ENCODE measurements at regions not wholly inside any gene's neighbourhood (a gene's known extent, or its start where the extent isn't known, plus 50 kb on each side); places are given as distances from the start of the nearest gene placed in this dataset.
"Not testable (repeated sequence)": the region's sequence is repeated elsewhere in the genome, so short reads cannot be mapped to it uniquely, and the experiment has no call there.

- ATAC-seq: no peak
- intact Hi-C loops (cut with DNase I, micrococcal nuclease): no loop called here
- no peak for DNase-seq
Measured at GRCh38 chr7:32243687-32244290, 173.6 kb upstream of the PDE1C start.

- no peak for DNase-seq
- ATAC-seq: no peak
- intact Hi-C loops (cut with DNase I, micrococcal nuclease): no loop called here
Measured at GRCh38 chr7:32242436-32242835, 172.2 kb upstream of the PDE1C start.

GRCh38 chr7:32241636-32242035, 171.4 kb upstream of the PDE1C start:
- ATAC-seq (no peak), DNase-seq (no peak)
- intact Hi-C loops (cut with DNase I, micrococcal nuclease): no loop called here

DNA sequence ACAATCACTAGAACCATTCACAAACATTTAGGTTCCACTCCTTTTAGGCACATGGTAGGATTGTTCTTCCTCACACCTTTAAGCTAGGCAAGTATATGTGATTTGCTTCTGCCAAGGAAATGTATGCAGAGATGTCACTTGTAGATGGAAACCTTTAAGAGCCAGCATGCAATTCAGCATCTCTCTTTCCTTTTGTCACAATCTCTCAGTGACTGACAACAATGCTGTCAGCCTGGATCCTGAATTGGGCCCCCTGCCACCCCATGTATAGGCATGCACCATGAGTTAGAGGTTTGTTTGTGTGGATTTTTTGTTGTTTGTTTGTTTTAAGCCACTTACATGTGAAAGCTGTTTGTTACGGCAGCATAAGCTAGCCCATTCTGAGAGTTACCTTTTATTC, 169.6 kb upstream of the PDE1C start:
- ATAC-seq: no peak
- intact Hi-C loops (cut with DNase I, micrococcal nuclease): no loop called here
- DNase-seq: no peak

- ATAC-seq: no peak
- intact Hi-C loops (cut with DNase I, micrococcal nuclease): no loop called here
- no peak for DNase-seq
Measured at GRCh38 chr7:32228601-32229000, 158.4 kb upstream of the PDE1C start.

DNA sequence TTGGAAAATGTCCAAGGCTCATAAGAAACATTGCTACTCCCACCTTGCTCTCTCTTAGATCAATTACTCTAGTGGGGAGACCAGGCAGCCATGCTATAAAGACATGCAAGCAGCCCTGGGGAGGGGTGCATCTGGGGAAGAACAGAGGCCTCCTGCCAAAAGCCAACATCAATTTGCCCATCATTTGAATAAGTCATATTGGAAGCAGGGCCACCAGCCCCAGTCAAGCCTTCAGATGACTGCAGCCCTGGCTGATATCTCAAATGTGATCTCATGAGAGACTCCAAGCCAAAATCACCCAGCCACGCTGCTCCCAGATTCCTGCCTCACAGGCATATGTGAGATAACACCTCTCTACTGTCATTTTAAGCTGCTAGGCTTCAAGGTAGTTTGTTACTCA, 157.5 kb upstream of the PDE1C start:
- DNase-seq (no peak), ATAC-seq (no peak)
- intact Hi-C loops (cut with DNase I, micrococcal nuclease): no loop called here

GRCh38 chr7:32224276-32224675, 154.1 kb upstream of the PDE1C start:
- intact Hi-C loops (cut with DNase I, micrococcal nuclease): no loop called here
- DNase-seq (no peak), ATAC-seq (no peak)

- DNase-seq: no peak
- intact Hi-C loops (cut with DNase I, micrococcal nuclease): no loop called here
- no peak for ATAC-seq
Measured at GRCh38 chr7:32223721-32224120, 153.5 kb upstream of the PDE1C start.

GRCh38 chr7:32223071-32223650, 153.0 kb upstream of the PDE1C start:
- intact Hi-C loops (cut with DNase I, micrococcal nuclease): no loop called here
- no peak for ATAC-seq

DNA sequence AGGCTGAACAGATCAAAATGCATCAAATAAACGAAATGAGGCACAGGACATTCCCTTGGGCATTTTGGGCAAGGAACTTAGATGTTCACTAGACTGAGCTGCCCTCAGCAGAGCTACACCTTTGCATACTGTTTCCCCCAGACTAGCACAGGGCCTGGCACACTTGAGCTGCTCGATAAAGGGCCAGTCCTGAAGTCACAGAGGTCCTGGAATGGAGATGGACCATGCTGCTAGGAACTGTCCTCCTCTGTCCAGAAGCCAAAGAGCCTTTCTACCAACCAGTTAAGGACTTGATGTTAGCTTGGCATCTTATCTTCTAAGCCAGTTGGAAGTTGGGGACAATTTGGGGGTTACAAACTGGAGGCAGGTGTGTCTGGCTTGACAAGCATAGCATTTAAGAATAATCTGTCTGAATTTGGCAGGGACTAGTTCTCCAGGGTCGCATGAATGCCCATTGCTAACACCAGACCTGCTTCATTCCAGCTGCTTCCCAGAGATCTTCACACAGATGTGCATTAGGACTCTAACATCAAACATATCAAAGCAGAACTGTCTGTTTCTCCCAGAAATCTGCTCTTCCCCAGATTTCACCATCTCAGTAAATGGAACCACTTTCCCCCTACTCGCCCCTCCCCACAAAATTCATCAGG, 152.2 kb upstream of the PDE1C start:
- DNase-seq: no peak
- no peak for ATAC-seq
- intact Hi-C loops (cut with DNase I, micrococcal nuclease): no loop called here

More at GRCh38 chr7:32223071-32223650, 153.0 kb upstream of the PDE1C start:
- no peak for DNase-seq

DNA sequence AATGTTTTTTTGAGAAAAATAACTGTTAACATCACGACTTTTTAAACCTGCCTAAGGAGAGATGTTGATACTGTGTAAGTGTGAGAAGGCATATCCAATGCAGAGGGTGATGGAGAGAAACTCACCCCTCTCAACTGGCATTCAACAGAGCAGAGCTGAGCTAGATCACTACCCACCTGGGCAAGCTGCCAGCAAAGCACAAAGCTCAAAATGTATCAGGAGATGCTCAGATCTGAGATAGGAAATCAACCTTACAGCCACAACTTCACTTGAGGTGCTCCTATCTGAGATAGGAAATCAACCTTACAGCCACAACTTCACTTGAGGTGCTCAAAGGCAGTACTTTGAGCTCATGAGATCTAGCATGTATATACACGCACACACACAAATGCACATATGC, 151.5 kb upstream of the PDE1C start:
- intact Hi-C loops (cut with DNase I, micrococcal nuclease): no loop called here
- ATAC-seq (no peak), DNase-seq (no peak)

GRCh38 chr7:32221056-32221455, 150.8 kb upstream of the PDE1C start:
- intact Hi-C loops (cut with DNase I, micrococcal nuclease): no loop called here
- no peak for DNase-seq
- ATAC-seq: no peak

GRCh38 chr7:32219831-32220230, 149.6 kb upstream of the PDE1C start:
- intact Hi-C loops (cut with DNase I, micrococcal nuclease); DNase-seq; ATAC-seq: not testable (repeated sequence)

GRCh38 chr7:32219416-32219815, 149.2 kb upstream of the PDE1C start:
- no peak for DNase-seq
- no peak for ATAC-seq
- intact Hi-C loops (cut with DNase I, micrococcal nuclease): no loop called here

DNA sequence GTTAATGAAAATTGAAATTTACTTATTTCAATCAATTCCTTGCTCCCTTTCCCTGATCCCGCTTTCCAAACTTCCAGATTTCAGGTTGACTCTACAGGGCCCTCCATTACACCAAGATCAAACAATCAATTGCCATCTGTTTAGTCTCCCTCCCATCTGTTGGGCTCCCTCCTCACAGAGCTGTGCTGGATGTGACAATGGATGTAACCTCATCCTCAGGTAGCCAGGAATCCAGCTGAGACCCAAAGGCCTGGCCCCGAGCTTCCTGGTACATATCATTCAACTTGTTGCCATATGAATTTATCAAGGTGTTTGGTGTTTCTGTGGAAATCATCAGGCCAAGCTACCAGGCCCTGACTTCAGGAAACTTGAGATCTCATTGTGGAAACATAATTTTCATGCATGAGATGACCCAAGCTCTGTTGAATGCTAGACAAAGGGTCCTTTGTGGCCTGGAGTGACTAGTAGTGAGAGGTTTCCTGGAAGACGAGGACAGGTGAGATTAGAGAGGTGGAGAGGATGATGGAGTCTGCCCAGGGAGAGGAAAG, 148.6 kb upstream of the PDE1C start:
- no peak for ATAC-seq
- intact Hi-C loops (cut with DNase I, micrococcal nuclease): no loop called here
- DNase-seq: no peak

GRCh38 chr7:32218154-32218467, 147.9 kb upstream of the PDE1C start:
- ATAC-seq (no peak), DNase-seq (no peak)
- intact Hi-C loops (cut with DNase I, micrococcal nuclease): no loop called here

DNA sequence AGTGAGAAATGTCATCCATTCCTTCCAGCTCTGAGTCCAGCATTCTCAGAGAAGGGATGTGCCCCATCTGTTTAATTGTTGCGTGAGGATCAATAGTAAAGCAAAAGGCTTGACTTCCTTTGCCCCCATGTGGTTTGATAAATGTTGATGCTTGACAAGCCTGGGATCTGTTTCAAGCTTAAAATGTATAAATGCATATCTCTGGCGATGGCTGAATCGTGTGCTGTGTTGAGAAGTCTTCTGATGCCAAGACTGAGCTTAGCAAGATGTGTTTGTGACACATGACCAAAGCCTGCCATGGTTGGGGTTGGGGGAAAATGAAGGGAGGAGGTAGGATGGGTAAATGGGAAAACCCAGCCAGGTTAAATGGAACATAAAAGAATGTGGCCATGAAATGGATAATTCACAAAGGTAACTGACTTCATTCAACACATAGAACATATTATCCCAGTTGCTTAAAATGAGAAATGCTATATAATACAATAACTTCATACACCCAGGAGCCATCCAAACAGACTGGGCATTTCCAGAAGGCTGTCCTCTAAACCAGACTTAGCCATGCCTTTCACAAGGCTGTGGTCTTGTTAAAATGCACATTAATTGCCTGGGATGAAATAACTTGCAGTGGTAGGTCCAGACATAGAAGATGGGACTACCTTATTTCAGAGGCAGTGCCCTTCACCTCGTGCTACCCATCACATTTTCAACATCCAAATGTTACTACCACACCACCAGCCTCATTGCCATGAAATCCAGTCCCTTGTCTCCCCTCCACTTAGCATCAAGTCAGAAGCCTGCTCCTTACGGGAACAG, 147.3 kb upstream of the PDE1C start:
- intact Hi-C loops (cut with DNase I, micrococcal nuclease): no loop called here
- ATAC-seq: no peak
- DNase-seq: no peak

DNA sequence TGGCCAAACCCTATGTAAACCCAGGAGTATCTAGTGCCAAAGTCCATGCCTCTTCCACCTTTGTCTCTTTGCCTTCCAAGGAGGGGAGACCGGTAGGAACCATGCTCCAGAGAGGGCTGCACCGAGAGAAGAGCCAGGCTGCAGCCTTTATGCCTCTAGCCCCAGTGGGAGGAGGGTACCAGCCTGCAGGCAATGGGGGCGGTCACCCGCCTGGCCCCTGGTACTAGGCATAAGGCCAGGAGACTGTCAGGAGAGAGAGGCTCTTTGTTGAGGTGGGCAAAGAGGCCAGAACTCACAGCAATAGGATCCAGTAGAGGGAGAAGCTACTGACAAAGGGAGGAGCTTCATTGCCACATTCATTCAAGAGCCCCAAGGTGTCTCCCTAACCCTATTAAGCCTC, 146.6 kb upstream of the PDE1C start:
- no peak for ATAC-seq
- intact Hi-C loops (cut with DNase I, micrococcal nuclease): no loop called here
- DNase-seq: no peak

GRCh38 chr7:32215697-32216096, 145.5 kb upstream of the PDE1C start:
- intact Hi-C loops (cut with DNase I, micrococcal nuclease): no loop called here
- ATAC-seq (no peak), DNase-seq (no peak)

GRCh38 chr7:32214913-32215312, 144.7 kb upstream of the PDE1C start:
- no peak for ATAC-seq
- DNase-seq: no peak
- intact Hi-C loops (cut with DNase I, micrococcal nuclease): no loop called here

Data from left colon (tissue), 2 donors.